Fibroblast of villous mesenchyme (primary cell): ENCODE measurements at regions not wholly inside any gene's neighbourhood (a gene's known extent, or its start where the extent isn't known, plus 50 kb on each side); places are given as distances from the start of the nearest gene placed in this dataset.

Experiments used
- DNase-seq: peaks from one replicate; pipeline ENCODE4 v3.0.0-alpha.2; 2010; ENCODE audit warnings: low read depth
- H3K4me3 ChIP-seq: 2 replicates; pipeline ENCODE4 v1.5.1; 2011; ENCODE audit warnings: low read depth, mild to moderate bottlenecking, low read length
- CTCF ChIP-seq: IDR thresholded peaks from 2 replicates; pipeline ENCODE4 v1.5.1; 2012; ENCODE audit warnings: low read depth, mild to moderate bottlenecking, low read length; ENCODE audit not compliant: insufficient read depth

GRCh38 chr1:83692524-83693381 is 306.2 kb downstream of the TTLL7 start:
- no peak for TF ChIP-seq CTCF
- no peak for DNase-seq
- H3K4me3 ChIP-seq: no peak overlapping the region

DNA sequence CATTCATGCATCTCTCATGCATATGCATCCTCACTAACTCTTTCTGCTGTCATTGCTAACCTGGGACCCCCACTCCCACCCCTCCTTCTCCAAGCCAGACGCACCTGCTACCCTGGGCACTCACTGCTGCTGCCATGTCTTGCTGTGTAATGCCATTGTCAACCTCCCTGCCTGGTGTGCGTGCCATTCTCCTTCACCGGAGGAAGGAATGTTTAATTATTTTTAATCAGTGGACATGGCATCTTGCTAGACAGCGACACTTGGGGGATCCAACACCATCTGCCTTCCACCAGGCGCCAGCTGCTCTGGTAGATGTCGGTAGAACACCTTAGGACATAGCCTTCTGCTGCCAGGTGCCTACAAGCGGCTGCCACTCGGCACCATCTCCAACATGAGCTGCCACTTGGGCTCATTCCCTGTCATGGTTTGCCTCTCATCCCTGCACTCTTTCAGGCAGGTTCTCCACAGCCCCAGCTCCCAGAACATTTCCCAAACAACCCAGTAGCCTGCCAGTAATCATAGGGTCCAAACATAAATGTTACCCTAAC is 306.9 kb downstream of the TTLL7 start:
- TF ChIP-seq CTCF: no peak
- H3K4me3 ChIP-seq: no peak overlapping the region
- no peak for DNase-seq

GRCh38 chr1:83689921-83690868 is 308.7 kb downstream of the TTLL7 start:
- no peak for TF ChIP-seq CTCF
- no peak overlapping the region for H3K4me3 ChIP-seq
- DNase-seq: no peak

DNA sequence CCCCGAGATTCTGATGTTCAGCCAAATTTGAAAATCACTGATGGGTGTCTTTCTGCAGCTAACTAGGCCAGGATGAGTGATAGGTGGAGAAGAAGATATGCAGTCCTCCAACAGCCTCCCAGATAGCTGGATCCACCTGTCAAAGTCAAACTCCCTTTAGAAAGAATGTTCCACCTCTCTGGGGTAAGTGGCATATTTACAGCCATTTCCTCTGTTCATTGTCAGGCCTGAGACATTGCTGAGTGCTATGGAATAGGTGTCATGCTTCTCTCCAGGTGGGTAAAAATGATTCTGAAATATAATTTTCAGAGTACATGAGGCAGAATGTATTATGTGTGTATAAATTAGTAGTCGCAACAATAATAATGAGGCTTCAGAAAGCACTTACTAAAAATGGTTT is 316.8 kb downstream of the TTLL7 start:
- no peak for DNase-seq
- no peak for TF ChIP-seq CTCF
- H3K4me3 ChIP-seq: no peak overlapping the region

GRCh38 chr1:83676106-83676505 is 322.8 kb downstream of the TTLL7 start:
- DNase-seq: no peak
- TF ChIP-seq CTCF: no peak
- H3K4me3 ChIP-seq: no peak overlapping the region

DNA sequence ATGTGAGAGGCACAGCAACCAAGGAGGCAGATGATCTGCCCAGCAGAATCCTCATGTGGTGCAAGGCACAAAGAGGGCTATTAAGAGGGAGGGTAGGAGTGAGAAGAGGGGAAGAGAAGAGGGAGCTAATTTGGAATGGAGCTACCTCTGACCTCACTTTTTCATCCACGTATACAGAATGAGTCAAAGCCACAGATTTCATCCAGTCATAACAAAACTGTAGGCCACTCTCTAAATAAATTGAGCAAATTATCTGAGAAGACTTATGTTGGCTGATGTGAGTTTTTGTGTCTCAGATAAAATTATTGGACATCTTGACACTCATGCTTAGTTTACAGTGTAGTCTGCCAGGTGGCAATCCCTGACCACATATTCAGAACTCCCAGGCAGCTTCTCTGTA is 325.6 kb downstream of the TTLL7 start:
- no peak overlapping the region for H3K4me3 ChIP-seq
- no peak for DNase-seq
- no peak for TF ChIP-seq CTCF
